NCI-H2196 (cell line): ENCODE measurements at regions not wholly inside any gene's neighbourhood (a gene's known extent, or its start where the extent isn't known, plus 50 kb on each side); places are given as distances from the start of the nearest gene placed in this dataset.

Experiments used
- DNase-seq: peaks from one replicate; lab custom pipeline; 2025; ENCODE audit not compliant: unreplicated experiment; lab: John Stamatoyannopoulos, UW

DNA sequence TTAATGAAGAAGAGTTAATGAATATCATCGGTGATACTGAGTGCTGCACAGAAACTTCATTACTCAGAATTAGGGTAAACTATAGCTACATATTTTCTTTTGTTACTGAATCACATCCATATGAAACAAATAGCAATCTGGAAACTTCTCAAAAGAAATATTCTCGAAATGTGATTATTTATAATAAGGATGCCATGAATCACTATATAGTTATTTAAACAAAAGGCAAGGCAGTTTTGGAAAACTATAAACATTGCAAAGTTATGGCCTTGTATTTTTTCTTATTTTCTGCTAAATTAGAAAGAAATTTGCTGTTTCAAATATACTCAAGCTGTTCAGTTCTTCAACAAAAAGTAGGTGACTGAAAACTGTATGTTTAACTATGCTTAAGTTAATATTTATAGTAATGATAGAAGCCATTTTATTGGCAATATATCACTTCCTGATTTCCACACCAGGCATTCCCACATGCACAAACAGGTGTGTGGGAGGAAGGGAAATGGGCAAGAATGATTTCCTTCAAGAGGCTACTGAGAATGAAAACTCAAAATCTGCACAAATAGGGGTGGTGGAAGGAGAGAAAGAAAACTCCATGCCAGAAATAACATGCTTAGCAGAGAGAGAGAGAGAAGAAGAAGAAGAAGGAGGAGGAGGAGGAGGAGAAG, 74.5 kb upstream of the FRY start:
- no peak for DNase-seq

GRCh38 chr13:31957772-31958171, 73.8 kb upstream of the FRY start:
- no peak for DNase-seq

GRCh38 chr13:31962731-31963370, 68.7 kb upstream of the FRY start:
- DNase-seq = no peak

- DNase-seq = no peak
Measured at GRCh38 chr13:31963631-31964030, 67.9 kb upstream of the FRY start.

DNA sequence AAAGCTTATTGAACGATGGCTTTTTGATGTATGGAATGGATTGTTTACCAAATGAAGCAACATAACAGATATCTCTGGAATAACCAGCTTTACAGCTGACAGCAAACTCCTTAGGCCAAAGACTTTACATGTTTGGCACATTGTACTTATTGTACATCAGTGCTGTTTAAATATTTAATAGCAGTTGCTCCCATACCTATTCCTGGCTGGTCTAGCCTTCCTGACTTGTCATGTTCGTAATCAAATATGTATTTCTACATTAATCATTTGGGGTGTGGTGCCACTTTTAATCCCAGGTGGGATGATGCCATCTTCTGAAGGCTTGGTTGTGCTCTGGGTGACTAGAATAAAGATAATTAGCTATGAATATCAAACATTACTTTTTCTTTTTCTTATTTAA, 67.4 kb upstream of the FRY start:
- DNase-seq = no peak

DNA sequence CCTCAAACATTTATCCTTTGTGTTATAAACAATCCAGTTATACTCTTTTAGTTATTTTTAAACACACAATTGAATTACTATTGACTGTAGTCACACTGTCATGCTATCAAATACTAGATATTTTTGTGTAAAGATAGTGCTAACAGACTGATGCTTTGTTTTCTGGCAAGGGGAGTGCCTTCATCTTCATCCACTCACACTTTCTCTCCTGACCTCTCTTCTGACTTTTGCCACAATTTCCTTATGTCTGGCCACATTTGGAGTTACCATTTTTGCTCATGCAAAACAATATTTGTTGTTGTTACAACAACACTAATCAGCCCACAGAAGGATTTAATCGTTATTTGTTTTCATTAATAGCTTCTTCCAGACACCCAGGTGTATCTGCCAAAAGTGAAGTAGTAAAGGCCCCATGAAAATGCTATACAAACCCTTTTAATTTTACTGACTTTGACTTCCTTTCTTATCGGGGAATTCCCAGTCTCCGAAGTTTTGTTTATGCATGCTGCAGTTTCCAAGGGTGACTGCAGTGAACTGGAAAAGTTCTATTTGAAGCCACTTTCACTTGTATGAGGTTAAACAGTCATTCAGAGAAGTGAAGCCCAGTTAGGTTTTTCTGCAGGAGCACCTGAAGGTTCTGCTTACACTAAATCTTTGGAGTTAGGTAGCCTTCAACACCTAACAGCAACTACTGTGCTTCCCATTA, 66.1 kb upstream of the FRY start:
- peak; percentile 28 for DNase-seq

DNA sequence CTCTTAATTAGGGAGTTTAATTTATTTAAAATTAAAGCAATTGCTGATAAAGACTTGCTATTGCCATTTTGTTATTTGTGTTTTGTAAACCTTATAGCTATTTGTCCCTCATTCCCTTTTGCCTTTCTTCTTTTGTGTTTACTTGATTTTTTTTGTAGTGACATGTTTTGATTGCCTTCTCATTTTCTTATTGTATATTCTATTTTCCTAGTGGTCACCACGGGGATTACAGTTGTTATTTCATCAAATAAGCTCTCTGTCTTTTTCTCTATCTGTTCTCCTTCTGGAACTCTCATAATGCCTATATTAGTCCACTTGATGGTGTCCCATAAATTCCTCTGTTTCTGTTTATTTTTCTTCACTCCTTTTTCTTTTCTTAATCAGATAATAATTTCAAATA, 64.4 kb upstream of the FRY start:
- no peak for DNase-seq

GRCh38 chr13:31968473-31968872, 63.1 kb upstream of the FRY start:
- no peak for DNase-seq

GRCh38 chr13:31970231-31970930, 61.2 kb upstream of the FRY start:
- no peak for DNase-seq

DNA sequence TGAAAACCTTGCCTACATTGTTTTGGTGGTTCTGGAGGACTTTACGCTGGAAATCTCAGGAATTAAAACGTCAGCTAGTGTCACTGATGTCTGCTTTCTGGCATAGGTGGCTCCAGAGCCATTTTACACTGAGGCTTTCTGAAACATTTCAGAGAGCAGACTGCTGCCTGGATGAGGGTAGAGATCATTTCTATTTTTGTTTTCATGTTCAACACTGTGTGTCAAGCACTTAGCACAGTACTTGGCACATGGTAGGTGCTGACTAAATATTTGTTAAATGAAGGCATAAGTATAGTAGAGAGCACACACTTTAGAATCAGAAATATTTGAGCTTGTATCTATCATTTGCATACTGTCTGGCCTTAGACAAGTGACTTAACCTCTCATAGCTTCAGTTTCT, 59.1 kb upstream of the FRY start:
- no peak for DNase-seq

GRCh38 chr13:31978021-31978420, 53.6 kb upstream of the FRY start:
- DNase-seq = no peak

DNA sequence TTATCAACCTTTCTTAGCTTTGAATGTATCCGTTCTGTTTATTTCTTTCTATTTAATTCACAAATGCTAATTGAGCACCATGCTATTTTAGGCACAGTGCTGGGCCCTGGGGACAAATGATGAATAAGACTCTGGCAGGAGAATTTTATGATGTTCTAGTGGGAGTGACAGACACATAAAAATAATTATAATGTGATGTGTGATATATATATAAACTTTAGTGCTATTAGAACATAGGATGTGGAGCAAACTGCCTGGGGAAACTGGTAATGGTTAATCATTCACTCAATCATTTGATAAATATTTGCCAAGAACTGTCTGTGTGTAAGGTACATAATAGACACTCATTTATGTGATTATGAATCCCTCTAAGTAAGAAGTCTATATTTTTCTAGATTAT, 50.7 kb upstream of the FRY start:
- no peak for DNase-seq
